GM23338 (cell line): ENCODE measurements at regions not wholly inside any gene's neighbourhood (a gene's known extent, or its start where the extent isn't known, plus 50 kb on each side); places are given as distances from the start of the nearest gene placed in this dataset.

ENCODE experiments used
- ATAC-seq: fragments of 200-7000 bp; cut with Tn5 transposase; 3 replicates; pipeline ENCODE4 v1.9.1; 2020
- DNase-seq: peaks from one replicate; pipeline ENCODE4 v3.0.0-alpha.2; 2015; ENCODE audit warnings: low spot score
- H2AFZ ChIP-seq: fragments of 200-600 bp; sonication (generic); 2 replicates; pipeline ENCODE4 v1.8.0; 2016; ENCODE audit warnings: antibody characterized with exemption, mild to moderate bottlenecking, moderate library complexity
- H3F3A ChIP-seq: fragments of 200-600 bp; sonication (generic); replicated peaks from 2 replicates; pipeline ENCODE4 v1.8.0; 2017; ENCODE audit warnings: antibody characterized with exemption, mixed run types, low read depth
- H3K27ac ChIP-seq: fragments of 200-600 bp; sonication (generic); 2 replicates; pipeline ENCODE4 v1.6.1; 2016; ENCODE audit warnings: low read depth
- H3K27me3 ChIP-seq: fragments of 200-600 bp; sonication (generic); 2 replicates; pipeline ENCODE4 v1.8.0; 2016; ENCODE audit warnings: mild to moderate bottlenecking, mixed run types, moderate library complexity; ENCODE audit not compliant: insufficient read depth
- H3K36me3 ChIP-seq: fragments of 200-600 bp; sonication (generic); 2 replicates; pipeline ENCODE4 v1.8.0; 2016; ENCODE audit warnings: mild to moderate bottlenecking; ENCODE audit not compliant: insufficient read depth
- H3K4me1 ChIP-seq: fragments of 200-600 bp; sonication (generic); 2 replicates; pipeline ENCODE4 v1.8.0; 2016; ENCODE audit warnings: mild to moderate bottlenecking, moderate library complexity; ENCODE audit not compliant: insufficient read depth
- H3K4me2 ChIP-seq: fragments of 200-600 bp; sonication (generic); 2 replicates; pipeline ENCODE4 v1.7.1; 2017; ENCODE audit warnings: mixed run types
- H3K4me3 ChIP-seq: fragments of 200-600 bp; sonication (generic); 2 replicates; pipeline ENCODE4 v1.6.1; 2016; ENCODE audit warnings: mixed run types
- H3K79me2 ChIP-seq: fragments of 200-600 bp; sonication (generic); replicated peaks from 2 replicates; pipeline ENCODE4 v1.8.0; 2017; ENCODE audit warnings: mild to moderate bottlenecking; ENCODE audit not compliant: insufficient read depth
- H3K9me2 ChIP-seq: fragments of 200-600 bp; sonication (generic); 2 replicates; pipeline ENCODE4 v1.8.0; 2017; ENCODE audit not compliant: insufficient read depth
- H4K20me1 ChIP-seq: fragments of 200-600 bp; sonication (generic); replicated peaks from 2 replicates; pipeline ENCODE4 v1.8.0; 2017; ENCODE audit warnings: mild to moderate bottlenecking; ENCODE audit not compliant: insufficient read depth
- H3K27ac Mint-ChIP-seq: 2 replicates; pipeline ENCODE4 v1.8.0; 2020; ENCODE audit warnings: inconsistent platforms, mild to moderate bottlenecking, moderate library complexity, mixed read lengths
- H3K27me3 Mint-ChIP-seq: 3 replicates; pipeline ENCODE4 v1.8.0; 2022; ENCODE audit warnings: low read depth, mild to moderate bottlenecking, moderate library complexity, mixed read lengths, inconsistent platforms; ENCODE audit not compliant: insufficient read depth, poor library complexity
- H3K36me3 Mint-ChIP-seq: 3 replicates; pipeline ENCODE4 v1.8.0; 2021; ENCODE audit warnings: low read depth, mild to moderate bottlenecking, inconsistent platforms, moderate library complexity, mixed read lengths
- H3K4me1 Mint-ChIP-seq: 3 replicates; pipeline ENCODE4 v1.8.0; 2020; ENCODE audit warnings: mild to moderate bottlenecking, inconsistent platforms, mixed read lengths
- H3K4me3 Mint-ChIP-seq: 3 replicates; pipeline ENCODE4 v1.8.0; 2021; ENCODE audit warnings: moderate library complexity, mild to moderate bottlenecking, inconsistent platforms, mixed read lengths
- H3K9me3 Mint-ChIP-seq: 3 replicates; pipeline ENCODE4 v1.8.0; 2020; ENCODE audit warnings: moderate library complexity, mild to moderate bottlenecking, inconsistent platforms, mixed read lengths
- CTCF ChIP-seq, 2 experiments: fragments of 200-600 bp in 1 of 2; sonication (generic) in 1 of 2; conservative IDR thresholded peaks; 2 replicates each; pipeline versions ENCODE4 v1.5.1 to v1.6.1; 2016 to 2017; ENCODE audit warnings: antibody characterized with exemption in 2 of 2, low read depth in 2 of 2, mild to moderate bottlenecking in 2 of 2, moderate library complexity in 1 of 2
- EZH2 ChIP-seq: fragments of 200-600 bp; sonication (generic); IDR thresholded peaks from one replicate; pipeline ENCODE4 v1.8.0; 2017; ENCODE audit warnings: antibody characterized with exemption, mild to moderate bottlenecking, low read depth; ENCODE audit not compliant: unreplicated experiment
- NANOG ChIP-seq: IDR thresholded peaks from 2 replicates; pipeline ENCODE4 v1.6.1; 2016; ENCODE audit warnings: antibody characterized with exemption, borderline replicate concordance
- ZNF331 ChIP-seq: fragments of 250-450 bp; sonication (Bioruptor Pico); IDR thresholded peaks from 2 replicates; pipeline ENCODE4 v1.5.0; 2020; ENCODE audit warnings: low read depth, mild to moderate bottlenecking, moderate library complexity
- ZNF462 ChIP-seq: fragments of 250-450 bp; sonication (Bioruptor Pico); IDR thresholded peaks from 2 replicates; pipeline ENCODE4 v1.5.0; 2020; ENCODE audit warnings: mild to moderate bottlenecking, moderate library complexity

DNA sequence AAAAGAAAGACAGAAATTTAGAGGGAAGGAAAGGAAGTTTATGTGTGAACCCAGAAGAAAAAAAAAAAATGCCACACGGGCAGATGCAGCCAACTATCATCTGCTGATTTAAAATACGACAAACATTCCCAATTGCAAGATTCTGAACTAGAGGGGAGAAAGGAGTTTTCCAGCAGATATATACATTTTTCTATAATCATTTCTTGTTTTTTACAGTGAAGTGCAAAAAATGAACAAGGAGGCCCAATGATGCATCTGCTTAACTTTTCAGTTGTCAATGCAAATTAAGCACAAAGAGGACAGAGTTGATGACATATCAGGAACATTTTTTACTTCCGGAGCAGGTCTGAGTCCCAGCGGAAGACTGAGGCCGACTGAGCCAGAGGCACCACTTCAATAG is 144.7 kb downstream of the MYCN start (continued):
- TF ChIP-seq CTCF (conservative IDR thresholded peaks at IDR 0.05; ENCODE audit: low read depth in 2 of 2) = no peak

GRCh38 chr2:16084274-16084673 is 143.9 kb downstream of the MYCN start:
- H2AFZ ChIP-seq = peak overlapping the region; percentile 66; the same call in 1 of the 2 replicates
- H3K27me3 ChIP-seq = no peaks in the 10 kb centered on the region
- H3K4me1 ChIP-seq = 0 out of 2 replicates have a peak, but pooled peaks cover 7% of the 10 kb centered on the region
- Mint-ChIP-seq H3K4me3 (no peak overlapping the region), H3K9me3 (no peaks in the 10 kb centered on the region), H3K4me1 (peaks cover 29% of the 10 kb centered on the region), H3K27ac (no peak overlapping the region), H3K27me3 (peaks cover 5% of the 10 kb centered on the region), H3K36me3 (peaks cover 8% of the 10 kb centered on the region; the same call in 1 of the 3 replicates)
- no peak overlapping the region for H3K4me2 ChIP-seq
- no peak overlapping the region for H3K4me3 ChIP-seq
- no peak for TF ChIP-seq ZNF331 (CRISPR knock-in tag)
- no peak for TF ChIP-seq ZNF462 (CRISPR knock-in tag)
- TF ChIP-seq NANOG = no peak
- no peak for TF ChIP-seq CTCF (conservative IDR thresholded peaks at IDR 0.05; ENCODE audit: low read depth in 2 of 2)
- no peak for TF ChIP-seq EZH2
- 0 out of 2 replicates have a peak, but pooled peaks cover 16% of the 10 kb centered on the region for H3K9me2 ChIP-seq
- no peaks in the 10 kb centered on the region for H3F3A ChIP-seq
- DNase-seq (no peak), ATAC-seq (no peak)
- H3K36me3 ChIP-seq = no peaks in the 10 kb centered on the region
- H3K27ac ChIP-seq = no peak overlapping the region
- no peaks in the 10 kb centered on the region for H4K20me1 ChIP-seq
- no peaks in the 10 kb centered on the region for H3K79me2 ChIP-seq
